ENCODE measurements at regions not wholly inside any gene's neighbourhood (a gene's known extent, or its start where the extent isn't known, plus 50 kb on each side); places are given as distances from the start of the nearest gene placed in this dataset.
"Not testable (repeated sequence)": the region's sequence is repeated elsewhere in the genome, so short reads cannot be mapped to it uniquely, and the experiment has no call there.

DNA sequence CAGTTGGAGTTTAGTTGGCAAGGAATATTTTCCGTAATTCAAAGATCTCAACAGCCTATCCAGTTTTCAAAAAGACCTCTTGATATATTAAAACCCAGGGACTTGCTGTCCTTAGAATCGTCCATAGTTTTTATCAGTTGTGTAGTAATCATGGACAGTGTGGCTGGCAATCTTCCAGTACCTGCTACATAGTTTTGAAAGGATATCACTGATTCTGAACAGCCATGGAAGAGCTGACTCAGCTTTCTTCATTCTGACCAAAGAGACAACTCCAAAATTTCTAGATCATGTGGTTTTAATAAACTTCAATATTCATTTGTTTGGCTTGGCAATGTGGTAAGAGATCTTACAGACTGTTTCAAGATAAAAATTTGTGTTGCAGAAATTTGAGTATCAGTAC is 616.7 kb downstream of the TDRD15 start:
- DNase-seq, result no peak

DNA sequence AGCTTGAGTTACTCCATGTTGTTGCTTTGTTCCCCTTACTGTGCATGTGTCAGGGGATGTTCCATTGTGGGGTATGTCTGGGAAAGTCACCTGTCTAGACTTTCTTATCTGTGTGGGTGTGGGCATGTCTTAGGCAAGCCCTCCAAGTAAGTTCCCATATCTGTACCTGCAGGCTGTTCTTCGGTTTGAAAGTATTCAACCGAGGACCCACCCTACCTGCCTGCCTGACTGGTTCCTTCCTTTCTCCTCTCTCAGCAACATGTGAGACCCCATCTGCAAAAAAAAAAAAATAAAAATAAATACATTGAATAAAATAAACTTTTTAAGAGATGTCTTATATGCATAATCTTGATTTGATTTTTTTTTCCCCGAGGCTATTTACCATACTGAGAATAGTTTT is 622.7 kb downstream of the TDRD15 start:
- DNase-seq, result no peak

DNA sequence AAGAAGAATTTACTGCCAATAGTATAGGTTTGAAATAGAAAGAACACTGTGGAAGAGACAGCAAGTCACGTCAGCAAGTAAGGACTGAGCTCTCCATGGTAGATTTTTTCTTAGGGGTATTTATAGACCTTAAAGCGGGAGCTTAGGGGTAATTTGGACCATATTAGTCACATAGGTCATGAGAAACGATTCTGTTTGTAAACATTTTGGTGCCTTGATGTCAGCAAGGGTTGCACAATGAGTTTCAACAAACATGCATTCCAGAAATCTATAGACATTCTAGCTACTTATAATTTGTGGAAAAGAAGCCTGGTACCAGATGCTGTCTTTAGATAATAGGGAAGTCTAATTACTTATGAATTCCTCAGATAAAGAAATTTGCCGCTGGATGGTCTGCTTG is 624.7 kb downstream of the TDRD15 start:
- no peak for DNase-seq

DNA sequence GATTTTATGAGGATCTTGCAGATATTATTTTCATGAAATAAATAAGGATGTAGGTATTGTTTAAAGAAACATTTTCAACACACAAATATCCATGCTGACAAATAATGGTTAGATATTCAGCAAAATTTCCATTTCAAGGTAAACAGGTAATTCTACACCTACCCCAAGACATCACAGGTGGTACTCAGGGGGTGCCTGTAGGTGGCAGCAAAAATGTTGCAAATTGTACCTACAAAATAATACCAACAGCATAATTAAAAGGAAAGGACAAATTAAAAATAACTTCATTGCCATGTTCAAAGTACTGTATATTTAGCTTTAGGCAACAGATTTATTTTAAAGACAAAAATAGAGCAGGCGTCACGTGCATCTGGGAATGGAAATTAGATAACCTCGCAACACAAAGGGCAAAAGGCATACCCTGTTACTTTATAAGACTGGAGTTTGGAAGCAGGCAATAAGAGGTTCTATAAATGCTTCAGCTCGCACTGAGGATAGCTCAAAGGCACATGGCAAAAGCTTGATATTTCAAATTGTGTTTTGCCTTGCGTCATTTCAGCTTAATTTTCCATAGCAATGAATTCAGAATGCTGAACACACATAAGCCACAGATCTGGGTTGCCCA is 630.5 kb downstream of the TDRD15 start:
- DNase-seq, result no peak

DNA sequence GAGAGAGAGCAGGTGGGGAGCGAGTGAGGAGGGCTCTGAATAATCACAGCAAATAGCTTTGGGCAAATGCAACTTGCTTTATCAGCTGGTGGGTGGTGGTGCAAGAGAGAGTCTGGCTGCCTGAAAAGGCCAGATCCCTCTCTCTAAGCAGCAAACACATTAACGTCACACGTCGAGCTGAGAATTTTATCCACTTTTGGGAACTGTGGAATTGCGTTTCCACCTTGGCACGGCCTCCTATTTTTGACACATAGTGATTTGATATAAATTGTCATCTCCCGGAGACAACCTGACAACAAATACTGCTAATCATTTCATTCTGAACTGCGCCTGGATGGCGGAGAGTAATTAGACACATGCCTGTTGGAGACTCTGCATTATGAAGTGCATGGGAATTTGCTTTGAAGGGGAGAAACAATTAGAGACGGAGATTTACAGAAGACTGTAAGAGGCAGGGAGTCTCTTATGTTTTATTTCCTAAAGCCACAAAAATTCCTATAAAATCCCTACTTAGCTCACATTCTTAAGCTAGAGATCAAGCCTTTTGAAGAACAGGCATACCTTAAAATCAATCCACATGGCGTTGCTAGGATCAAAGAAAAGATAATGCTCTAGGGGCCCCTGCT is 634.1 kb downstream of the TDRD15 start:
- DNase-seq, result no peak

DNA sequence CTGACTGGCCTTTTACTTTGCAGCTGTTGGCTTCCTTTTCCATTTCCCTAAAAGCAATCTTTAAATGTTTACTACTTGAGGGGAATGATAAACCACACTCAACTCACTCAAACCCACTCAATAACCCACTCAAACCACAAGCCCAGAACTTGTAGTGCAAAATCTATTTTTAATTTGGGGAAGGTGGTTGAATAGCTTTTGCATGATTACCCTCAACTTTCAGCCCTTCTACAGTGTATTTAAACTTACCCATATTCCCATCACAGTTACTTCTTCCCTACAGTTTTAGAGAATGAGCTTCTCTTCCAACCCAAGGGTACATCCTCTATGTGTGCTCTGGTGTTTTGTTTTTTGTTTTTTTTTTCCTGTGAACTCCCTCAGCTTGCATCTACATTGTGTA is 636.1 kb downstream of the TDRD15 start:
- DNase-seq, result no peak

DNA sequence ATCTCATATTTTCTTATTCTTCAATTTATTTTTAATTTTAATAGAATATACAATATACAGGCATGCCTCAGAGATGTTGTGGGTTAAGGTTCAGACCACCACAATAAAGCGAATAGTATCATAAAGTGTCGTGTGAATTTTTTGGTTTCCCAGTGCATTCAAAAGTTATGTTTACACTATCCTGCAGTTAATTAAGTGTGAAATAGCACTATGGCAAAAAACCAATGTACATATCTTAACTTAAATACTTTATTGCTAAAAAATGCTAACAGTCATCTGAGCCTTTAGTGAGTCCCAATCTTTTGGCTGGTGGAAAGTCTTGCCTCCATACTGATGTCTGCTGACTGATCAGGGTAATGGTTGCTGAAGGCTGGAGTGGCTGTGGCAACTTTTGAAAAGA is 637.6 kb downstream of the TDRD15 start:
- no peak for DNase-seq

DNA sequence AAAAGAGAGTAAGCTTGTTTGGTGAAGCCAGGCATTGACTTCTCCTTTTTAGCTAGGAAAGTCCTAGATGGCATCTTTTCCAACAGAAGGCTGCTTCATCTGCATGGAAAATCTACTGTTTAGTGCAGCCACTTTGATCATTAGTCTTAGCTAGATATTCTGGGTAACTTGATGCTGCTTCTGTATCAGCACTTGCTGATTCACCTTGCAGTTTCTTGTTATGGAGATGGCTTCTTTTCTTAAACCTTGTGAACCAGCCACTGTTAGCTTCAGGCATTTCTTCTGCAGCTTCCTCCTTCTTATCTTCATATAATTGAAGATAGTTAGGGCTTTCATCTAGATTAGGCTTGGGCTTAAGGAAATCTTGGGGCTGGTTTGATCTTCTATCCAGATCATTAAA is 639.7 kb downstream of the TDRD15 start:
- no peak for DNase-seq

DNA sequence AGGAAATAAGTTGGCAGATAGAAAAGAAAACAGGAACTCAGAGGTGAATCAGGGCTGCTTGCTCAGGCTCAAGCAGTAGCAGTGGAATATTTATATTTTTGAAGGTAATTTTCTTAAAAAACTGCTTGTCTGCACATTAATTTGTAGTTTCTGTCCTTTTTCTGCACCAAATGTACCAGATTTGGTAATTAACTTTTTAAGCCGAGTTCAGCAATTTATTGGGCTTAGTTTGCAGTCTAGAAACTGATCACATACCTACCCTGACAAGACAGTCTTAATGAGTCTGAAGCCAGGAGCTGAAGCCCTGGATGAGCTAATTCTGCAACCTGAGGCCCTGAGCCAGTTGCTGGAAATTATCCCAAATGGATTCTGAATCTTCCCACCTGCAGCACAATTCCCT is 647.0 kb downstream of the TDRD15 start:
- no peak for DNase-seq

DNA sequence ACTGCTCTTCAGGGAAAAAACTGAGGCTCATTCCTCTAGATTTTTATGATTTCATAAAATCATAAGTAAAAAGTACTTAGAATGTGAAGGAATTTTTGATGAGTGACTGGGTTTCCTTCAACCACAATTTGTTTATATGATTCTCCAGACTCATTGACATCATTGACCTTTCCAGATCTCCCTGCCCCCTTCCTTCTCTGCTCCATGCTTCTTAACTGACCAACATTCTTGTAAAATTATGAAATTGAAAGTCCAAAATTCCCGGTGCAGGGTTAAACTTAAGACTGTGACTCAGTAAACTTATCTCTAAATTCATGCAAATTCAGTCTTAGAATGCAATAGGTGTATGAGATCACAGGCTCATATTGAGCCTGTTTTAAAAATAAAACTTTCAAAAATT is 648.9 kb downstream of the TDRD15 start:
- DNase-seq, result no peak

DNA sequence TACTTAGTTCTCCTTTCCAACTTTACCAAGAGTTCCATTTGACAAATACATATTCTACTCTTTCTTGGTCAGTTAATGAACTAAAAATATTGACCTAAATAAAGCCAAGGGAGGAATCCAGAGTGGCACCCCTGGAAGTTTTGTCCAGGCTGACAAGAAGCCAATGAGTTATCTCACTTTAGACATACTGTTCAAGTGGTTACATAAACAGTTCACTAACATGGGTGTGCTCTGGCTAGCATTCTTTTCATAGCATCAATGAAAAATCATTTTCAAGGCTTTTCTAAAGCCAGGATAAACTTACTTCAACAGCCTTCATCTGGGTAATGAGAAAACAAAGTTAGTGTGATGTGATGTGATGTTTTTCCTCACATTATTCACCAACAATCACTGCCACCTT is 649.4 kb downstream of the TDRD15 start:
- no peak for DNase-seq

DNA sequence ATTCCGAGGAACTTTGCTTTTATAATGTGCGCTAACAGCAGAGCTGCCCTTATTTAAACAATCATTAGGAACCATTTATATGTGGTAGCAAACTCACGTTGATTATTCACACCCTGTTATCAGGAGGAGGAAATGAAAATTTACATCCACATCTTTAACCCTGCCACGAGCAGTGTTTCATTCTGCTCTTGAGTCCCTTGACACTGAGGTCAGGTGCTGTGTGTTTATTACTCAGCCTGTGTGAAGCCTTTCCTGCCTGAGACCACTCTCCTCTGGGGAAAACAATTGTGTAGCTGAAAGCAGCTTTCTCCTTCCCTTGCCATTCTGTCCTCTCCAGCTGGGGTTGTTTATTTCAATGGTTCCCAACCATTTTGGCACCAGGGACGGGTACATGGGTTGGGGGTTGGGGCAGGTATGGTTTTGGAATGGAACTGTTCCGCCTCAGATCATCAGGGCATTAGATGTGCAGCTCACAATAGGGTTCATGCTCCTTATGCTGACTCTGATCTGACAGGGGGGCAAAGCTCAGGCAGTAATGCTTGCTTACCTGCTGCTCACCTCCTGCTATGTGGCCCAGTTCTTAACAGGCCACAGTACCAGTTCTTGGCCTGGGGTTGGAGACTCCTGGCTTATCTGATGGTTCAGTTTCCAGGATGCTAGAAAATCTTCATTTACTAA is 651.1 kb downstream of the TDRD15 start:
- no peak for DNase-seq

DNA sequence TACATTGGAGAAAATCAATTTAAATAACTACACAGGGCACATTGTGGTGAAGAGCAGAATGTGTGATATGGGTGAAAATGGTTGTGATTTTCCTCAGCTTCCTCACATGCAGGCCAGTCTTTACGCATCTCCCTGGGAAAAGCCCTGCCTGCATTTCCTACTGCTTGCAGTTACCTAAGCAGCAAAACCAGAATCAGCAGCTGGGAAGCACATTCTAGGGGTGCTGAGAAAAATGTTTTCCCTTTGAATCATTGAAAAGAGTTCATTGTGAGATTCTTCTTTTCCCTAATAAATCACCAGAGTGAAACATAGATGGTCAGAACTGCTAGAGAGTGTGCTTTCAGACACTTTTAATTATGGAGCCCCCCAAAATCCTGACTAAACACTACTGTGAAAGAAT is 656.0 kb downstream of the TDRD15 start:
- DNase-seq, result no peak

DNA sequence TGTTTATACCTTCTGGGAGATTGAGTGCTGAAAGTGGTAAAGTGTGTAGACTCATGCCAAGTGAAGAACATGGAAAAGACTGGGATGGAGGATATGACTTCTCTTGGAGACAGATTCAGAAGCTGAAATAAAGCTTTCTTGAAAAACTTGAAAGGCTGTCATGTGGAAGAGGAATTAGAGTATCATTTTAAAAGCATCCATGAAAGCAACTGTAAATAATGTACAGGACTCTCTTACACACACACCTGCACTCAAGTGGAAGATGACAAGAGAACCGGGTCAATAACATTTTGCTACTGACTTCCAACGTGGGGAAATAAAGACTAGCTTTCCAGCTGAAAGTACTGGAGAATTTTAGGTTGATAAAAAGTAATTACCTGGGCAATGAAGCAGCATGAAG is 658.2 kb downstream of the TDRD15 start:
- no peak for DNase-seq

DNA sequence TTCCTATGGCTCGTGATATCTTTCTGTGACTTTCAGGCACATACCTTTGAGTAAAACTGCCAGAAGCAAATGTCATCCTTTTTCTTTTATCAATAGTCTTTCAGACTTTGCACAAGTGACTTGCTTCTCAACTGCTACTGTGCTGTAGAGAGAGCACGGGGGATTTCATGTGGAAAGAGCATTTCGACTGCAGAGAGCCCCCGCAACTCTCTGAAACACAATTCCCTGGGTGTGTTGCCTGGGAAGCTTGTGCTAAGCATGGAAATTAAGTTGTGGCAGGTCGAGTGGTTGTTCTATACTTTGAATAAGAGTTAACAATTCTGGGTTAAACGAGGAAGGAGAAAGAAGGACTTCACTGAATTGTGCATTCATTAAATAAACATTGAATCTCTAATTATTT is 659.1 kb downstream of the TDRD15 start:
- no peak for DNase-seq

DNA sequence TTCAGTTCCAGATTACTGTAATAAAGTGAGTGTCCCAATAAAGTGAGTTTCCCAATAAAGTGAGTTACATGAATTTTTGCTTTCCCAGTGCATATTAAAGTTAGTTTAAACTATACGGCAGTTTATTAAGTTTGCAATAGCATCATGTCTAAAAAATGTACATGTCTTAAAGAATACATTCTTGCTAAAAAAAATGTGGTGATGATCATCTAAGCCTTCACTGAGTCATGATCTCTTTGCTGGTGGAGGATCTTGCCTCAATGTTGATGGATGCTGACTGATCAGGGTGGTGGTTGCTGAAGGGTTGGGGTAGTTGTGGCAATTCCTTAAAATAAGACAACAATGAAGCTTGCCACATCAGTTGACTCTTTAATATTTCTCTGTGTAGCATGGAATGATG is 664.2 kb downstream of the TDRD15 start:
- no peak for DNase-seq

DNA sequence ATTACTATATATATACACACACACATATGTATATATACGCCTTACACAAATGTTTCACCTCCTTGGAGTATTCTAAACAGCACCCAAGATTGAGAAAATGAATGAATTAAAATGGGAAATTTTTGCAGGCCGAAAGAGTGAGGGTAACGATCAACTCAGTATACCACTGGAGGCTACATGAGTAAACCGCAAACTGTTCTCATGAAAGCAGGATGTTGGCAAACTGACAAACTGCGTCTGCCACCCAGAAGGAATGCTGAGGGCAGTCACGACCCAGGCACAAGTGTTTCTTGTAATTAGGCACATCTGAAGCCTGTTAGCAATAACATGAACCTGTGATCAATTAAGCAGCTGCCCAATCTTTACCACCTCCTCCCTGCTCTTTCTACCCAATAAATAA is 666.5 kb downstream of the TDRD15 start:
- DNase-seq, result not testable (repeated sequence)

DNA sequence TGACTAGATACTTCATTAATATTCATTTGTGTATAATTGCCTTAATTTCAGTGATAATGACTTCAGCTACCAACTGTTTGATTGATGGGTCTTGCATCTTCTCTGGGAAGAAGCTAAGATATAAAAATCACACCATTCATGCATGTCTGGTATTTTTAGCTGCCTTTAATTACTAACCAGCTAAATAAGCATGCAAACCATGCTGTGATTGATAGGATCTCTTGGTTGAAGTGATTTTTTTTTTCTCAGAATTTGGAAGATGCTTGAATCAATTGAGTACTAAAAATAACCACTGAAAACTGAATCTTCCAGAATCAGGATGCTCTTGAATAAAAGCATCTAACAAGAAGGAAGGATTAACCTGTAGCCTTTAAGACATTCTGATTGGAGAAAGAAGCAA is 668.8 kb downstream of the TDRD15 start:
- no peak for DNase-seq

DNA sequence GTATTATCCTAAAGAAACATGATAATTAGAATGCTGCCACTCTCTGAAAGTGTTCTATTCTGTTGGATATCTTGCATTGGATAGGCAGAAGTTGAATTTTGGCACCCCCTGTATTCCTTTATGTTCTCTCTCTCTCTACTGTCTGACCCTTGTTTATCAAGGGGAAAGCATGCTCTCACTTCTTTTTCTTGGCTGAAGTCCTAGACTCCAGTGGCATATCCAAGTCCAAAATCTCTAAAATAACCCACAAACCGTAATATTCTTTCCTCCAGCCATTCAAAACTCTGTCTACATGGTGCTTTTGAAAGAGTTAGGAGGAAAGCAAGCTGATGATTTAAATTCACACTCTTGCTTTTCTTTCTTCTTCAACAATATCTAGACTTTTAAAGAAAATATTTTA is 669.7 kb downstream of the TDRD15 start:
- DNase-seq, result no peak

DNA sequence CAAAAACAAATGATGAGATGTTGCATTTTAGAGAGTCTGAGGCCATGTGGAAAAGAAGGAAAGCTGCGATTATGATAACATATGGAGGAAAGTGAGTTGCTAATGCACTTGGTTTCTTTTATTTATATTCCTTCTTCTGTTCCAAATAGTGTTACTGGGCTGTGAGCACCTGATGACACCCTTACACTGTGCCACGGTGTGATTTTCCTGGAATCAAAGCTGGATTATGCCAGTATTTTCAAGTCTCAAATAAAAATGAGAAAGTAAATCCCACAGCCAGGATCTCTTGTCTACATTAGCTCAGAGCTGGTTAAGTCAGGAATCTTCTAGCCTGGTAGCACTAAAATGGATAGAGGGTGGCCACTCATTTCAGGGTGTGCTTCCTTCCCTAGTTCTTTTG is 670.8 kb downstream of the TDRD15 start:
- DNase-seq, result no peak

DNA sequence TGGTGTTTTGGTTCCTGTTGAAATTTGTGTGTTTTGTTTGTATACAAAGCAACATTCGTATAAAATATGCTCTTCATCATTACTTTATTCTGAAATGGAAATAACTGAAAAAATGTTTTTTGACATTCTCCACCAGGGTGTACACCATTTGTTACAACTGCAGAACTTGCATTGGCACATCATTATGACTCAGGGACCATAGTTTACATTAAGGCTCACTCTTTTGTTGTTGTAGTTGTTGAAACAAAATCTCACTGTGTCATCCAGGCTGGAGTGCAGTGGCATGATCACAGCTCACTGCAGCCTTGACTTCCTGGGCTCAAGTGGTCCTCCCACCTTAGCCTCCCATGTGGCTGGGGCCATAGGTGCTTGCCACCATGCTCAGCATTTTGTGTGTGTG is 676.6 kb downstream of the TDRD15 start:
- no peak for DNase-seq

DNA sequence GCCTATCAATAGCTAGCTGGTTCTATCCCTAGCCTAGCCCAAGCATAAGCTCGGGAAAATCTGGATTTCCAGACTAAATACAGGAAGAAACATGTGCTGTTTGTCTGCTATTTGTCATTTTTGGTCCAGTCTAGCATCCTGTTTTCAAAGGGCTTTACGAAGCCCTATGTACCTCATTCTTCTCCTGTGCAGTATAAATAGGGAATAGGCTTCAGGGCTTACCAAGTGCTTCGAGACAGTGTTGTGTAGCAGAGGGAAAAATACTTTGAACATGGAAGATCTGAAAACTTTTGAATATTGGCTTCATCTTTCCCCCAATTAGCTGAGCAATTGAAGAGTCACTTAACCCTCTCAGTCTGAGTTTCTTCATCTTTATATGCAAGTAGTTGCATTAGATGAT is 679.8 kb downstream of the TDRD15 start:
- no peak for DNase-seq

DNA sequence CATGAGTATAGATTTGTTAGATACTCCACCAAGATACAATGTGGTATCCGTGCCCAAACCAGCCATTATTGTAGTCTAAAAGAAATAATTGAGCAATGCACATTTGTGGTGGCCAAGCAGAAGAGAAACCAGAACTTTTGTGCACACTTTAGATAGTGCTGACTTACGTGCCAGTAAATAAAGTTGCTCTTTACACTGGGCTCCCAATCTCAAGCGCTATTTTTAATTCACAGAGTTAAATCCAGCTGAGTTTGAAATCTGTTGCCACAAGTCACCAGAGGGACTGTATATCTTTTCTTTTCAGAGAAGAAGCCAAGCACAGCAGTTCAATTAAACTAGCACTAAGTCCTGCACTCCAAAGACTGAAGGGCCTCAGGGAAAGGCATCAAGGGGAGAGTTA is 680.4 kb downstream of the TDRD15 start:
- DNase-seq, result no peak

DNA sequence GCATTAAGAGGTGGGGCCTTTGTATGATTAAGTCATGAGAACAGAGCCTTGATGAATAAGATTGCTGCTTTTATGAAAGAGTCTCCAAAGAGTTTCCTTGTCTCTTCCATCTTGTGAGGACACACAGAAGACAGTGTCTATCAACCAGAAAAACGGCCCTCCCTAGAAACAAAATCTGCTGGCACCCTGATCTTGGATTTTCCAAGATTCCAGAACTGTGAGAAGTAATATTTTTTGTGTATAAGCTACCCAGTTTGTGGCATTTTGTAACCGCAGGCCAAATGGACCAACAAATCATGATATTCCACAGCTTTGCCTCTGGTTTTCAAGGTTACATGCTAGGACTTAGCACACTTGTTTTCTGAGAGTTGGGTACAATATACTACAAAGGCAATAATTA is 687.8 kb downstream of the TDRD15 start:
- DNase-seq, result no peak

DNA sequence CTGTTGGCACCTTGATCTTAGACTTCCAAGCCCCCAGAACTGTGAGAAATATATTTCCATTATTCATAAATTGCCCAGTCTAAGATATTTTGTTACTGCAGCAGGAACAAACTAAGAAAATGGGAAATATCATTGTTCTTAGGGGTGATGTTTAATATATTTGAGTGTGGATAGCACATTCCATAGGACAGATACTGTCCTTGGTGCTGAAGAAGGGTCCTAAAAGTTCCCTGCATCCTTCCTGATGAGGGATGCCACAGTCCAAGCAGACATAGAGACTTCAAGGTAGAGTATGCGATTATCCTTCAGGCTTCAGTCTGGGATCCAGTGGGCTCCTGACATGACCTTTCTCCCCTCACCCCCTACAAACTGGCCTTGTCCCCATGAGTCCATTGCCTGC is 689.0 kb downstream of the TDRD15 start:
- no peak for DNase-seq

Data from stimulated activated CD4-positive, alpha-beta T cell treated with anti-CD3 and anti-CD28 coated beads, Interleukin-4, amount 100 ng/mL, for 24 hours (primary cell).